Endothelial cell of umbilical vein (primary cell): ENCODE measurements at regions not wholly inside any gene's neighbourhood (a gene's known extent, or its start where the extent isn't known, plus 50 kb on each side); places are given as distances from the start of the nearest gene placed in this dataset.

ENCODE experiments used
- BruUV-seq: library from RNA; stranded (reverse); fragments of 400-500 nt; replicated peaks from 2 replicates; lab custom pipeline; 2021; lab: Mats Ljungman, UMichigan
- CTCF ChIA-PET: fragments of 300-600, 350-600 bp; sonication (Branson Sonifier 250); formaldehyde crosslinking; loops from one replicate; lab custom pipeline; 2021; ENCODE audit warnings: antibody characterized with exemption, inconsistent platforms; lab: Charles Lee
- POLR2A ChIA-PET: fragments of 300-600, 350-600 bp; sonication (Branson Sonifier 250); formaldehyde crosslinking; loops from one replicate; lab custom pipeline; 2021; ENCODE audit warnings: antibody characterized with exemption, inconsistent platforms; lab: Charles Lee
- DNase-seq: peaks from one replicate; pipeline ENCODE4 v3.0.0-alpha.2; 2011; ENCODE audit warnings: low read depth, low spot score
- FAIRE-seq: peaks from 2 replicates; lab custom pipeline; 2011; peaks lifted over from hg19 to GRCh38; lab: Jason Lieb, UNC
- H2AFZ ChIP-seq: 2 replicates; pipeline ENCODE4 v1.6.0; 2012; ENCODE audit warnings: low read depth, low read length, control low read depth, inconsistent platforms
- H3K27ac ChIP-seq: 2 replicates; pipeline ENCODE4 v1.5.1; 2011; ENCODE audit warnings: low read depth, mild to moderate bottlenecking, control low read depth, low read length, moderate library complexity; ENCODE audit not compliant: insufficient read depth
- H3K27me3 ChIP-seq, 2 experiments: 2 replicates each; pipeline versions ENCODE4 v1.6.0 to v1.6.1; 2011; ENCODE audit warnings: low read length in 2 of 2, mixed read lengths in 1 of 2; ENCODE audit not compliant: control insufficient read depth in 2 of 2, insufficient read depth in 2 of 2
- H3K36me3 ChIP-seq, 2 experiments: 2 replicates in 1 of 2; 3 replicates in 1 of 2; pipeline ENCODE4 v1.5.1; 2011; ENCODE audit warnings: low read length in 2 of 2, mild to moderate bottlenecking in 1 of 2, moderate library complexity in 1 of 2; ENCODE audit not compliant: control insufficient read depth in 2 of 2, insufficient read depth in 2 of 2; ENCODE audit errors: extremely low read depth in 1 of 2
- H3K4me1 ChIP-seq: 3 replicates; pipeline ENCODE4 v1.5.1; 2011; ENCODE audit warnings: mild to moderate bottlenecking, low read length; ENCODE audit not compliant: control insufficient read depth, insufficient read depth; ENCODE audit errors: extremely low read depth
- H3K4me2 ChIP-seq: 2 replicates; pipeline ENCODE4 v1.6.1; 2011; ENCODE audit warnings: low read length, control low read depth, mixed read lengths; ENCODE audit not compliant: insufficient read depth
- H3K4me3 ChIP-seq, 3 experiments: fragments of 200-600 bp in 1 of 3; sonication (generic), shearing (Covaris generic) in 1 of 3; replicated peaks in 1 of 3; 2 replicates each; pipeline ENCODE4 v1.5.1; 2011 to 2016; ENCODE audit warnings: control low read depth in 3 of 3, low read length in 3 of 3, mild to moderate bottlenecking in 2 of 3, inconsistent platforms in 1 of 3, low read depth in 1 of 3, moderate library complexity in 1 of 3; ENCODE audit not compliant: insufficient read depth in 1 of 3
- H3K79me2 ChIP-seq: 2 replicates; pipeline ENCODE4 v1.6.0; 2012; ENCODE audit warnings: low read length, inconsistent platforms; ENCODE audit not compliant: control insufficient read depth, insufficient read depth
- H3K9ac ChIP-seq: replicated peaks from 2 replicates; pipeline ENCODE3; 2011; ENCODE audit warnings: low read length, control low read depth; ENCODE audit not compliant: insufficient read depth; ENCODE audit errors: extremely low read depth
- H3K9me1 ChIP-seq: replicated peaks from 3 replicates; pipeline ENCODE4 v1.6.0; 2011; ENCODE audit warnings: mild to moderate bottlenecking, low read length; ENCODE audit not compliant: control insufficient read depth, insufficient read depth; ENCODE audit errors: extremely low read depth
- H3K9me3 ChIP-seq: replicated peaks from 2 replicates; pipeline ENCODE4 v1.5.1; 2012; ENCODE audit warnings: low read length, inconsistent platforms; ENCODE audit not compliant: control insufficient read depth, insufficient read depth
- H4K20me1 ChIP-seq: replicated peaks from 2 replicates; pipeline ENCODE3; 2011; ENCODE audit warnings: mild to moderate bottlenecking, low read length; ENCODE audit not compliant: control insufficient read depth, insufficient read depth; ENCODE audit errors: extremely low read depth
- EZH2 ChIP-seq: IDR thresholded peaks from 2 replicates; pipeline ENCODE4 v1.6.1; 2012; ENCODE audit warnings: borderline replicate concordance, low read depth, mild to moderate bottlenecking, moderate library complexity, low read length, inconsistent platforms; ENCODE audit not compliant: severe bottlenecking
- FOS ChIP-seq: IDR thresholded peaks from 2 replicates; pipeline ENCODE4 v1.6.1; 2011; ENCODE audit warnings: mild to moderate bottlenecking, low read length, moderate library complexity, borderline replicate concordance; ENCODE audit not compliant: insufficient read depth
- GATA2 ChIP-seq: IDR thresholded peaks from 2 replicates; pipeline ENCODE4 v1.7.0; 2011; ENCODE audit warnings: low read depth, mild to moderate bottlenecking, moderate library complexity, mixed read lengths, low read length; ENCODE audit not compliant: insufficient read length, insufficient read depth
- JUN ChIP-seq: IDR thresholded peaks from 2 replicates; pipeline ENCODE4 v1.6.1; 2011; ENCODE audit warnings: borderline replicate concordance, low read depth; ENCODE audit not compliant: insufficient read length, insufficient read depth
- MAX ChIP-seq: IDR thresholded peaks from 2 replicates; pipeline ENCODE4 v1.6.1; 2011; ENCODE audit not compliant: insufficient read depth, insufficient read length
- MYC ChIP-seq: IDR thresholded peaks from one replicate; pipeline ENCODE4 v1.6.1; 2011; ENCODE audit warnings: mild to moderate bottlenecking, low read depth, low read length
- POLR2A ChIP-seq: IDR thresholded peaks from 2 replicates; pipeline ENCODE4 v1.6.1; 2012; ENCODE audit warnings: low read depth, mild to moderate bottlenecking, control low read depth, low read length
- POLR2AphosphoS5 ChIP-seq: IDR thresholded peaks from 2 replicates; pipeline ENCODE4 v1.6.1; 2012; ENCODE audit warnings: low read depth, mild to moderate bottlenecking, control low read depth, low read length, moderate library complexity; ENCODE audit not compliant: insufficient read depth
- dilution Hi-C: fragments of 300-500 bp; cut with MboI; formaldehyde crosslinking; loops from one replicate; pipeline ENCODE4 v1.15.0; 2019; ENCODE audit warnings: low sequenced_read_pairs; ENCODE audit not compliant: extremely low pct_ligation_motif_present
- intact Hi-C: fragments of 100-400 bp; cut with micrococcal nuclease; formaldehyde crosslinking; loops from one replicate; pipeline ENCODE4 v1.10.0; 2022
- TF ChIP-seq, protein P1 (sequence below), 2 donors: IDR thresholded peaks; 1 replicate in 1 of 2; 2 replicates in 1 of 2; pipeline ENCODE4 v1.5.1; 2011; ENCODE audit warnings: low read length in 2 of 2, mild to moderate bottlenecking in 2 of 2, moderate library complexity in 2 of 2, control low read depth in 1 of 2, inconsistent platforms in 1 of 2, low read depth in 1 of 2; ENCODE audit not compliant: insufficient read depth in 1 of 2; ENCODE audit errors: extremely low read depth in 1 of 2

DNA sequence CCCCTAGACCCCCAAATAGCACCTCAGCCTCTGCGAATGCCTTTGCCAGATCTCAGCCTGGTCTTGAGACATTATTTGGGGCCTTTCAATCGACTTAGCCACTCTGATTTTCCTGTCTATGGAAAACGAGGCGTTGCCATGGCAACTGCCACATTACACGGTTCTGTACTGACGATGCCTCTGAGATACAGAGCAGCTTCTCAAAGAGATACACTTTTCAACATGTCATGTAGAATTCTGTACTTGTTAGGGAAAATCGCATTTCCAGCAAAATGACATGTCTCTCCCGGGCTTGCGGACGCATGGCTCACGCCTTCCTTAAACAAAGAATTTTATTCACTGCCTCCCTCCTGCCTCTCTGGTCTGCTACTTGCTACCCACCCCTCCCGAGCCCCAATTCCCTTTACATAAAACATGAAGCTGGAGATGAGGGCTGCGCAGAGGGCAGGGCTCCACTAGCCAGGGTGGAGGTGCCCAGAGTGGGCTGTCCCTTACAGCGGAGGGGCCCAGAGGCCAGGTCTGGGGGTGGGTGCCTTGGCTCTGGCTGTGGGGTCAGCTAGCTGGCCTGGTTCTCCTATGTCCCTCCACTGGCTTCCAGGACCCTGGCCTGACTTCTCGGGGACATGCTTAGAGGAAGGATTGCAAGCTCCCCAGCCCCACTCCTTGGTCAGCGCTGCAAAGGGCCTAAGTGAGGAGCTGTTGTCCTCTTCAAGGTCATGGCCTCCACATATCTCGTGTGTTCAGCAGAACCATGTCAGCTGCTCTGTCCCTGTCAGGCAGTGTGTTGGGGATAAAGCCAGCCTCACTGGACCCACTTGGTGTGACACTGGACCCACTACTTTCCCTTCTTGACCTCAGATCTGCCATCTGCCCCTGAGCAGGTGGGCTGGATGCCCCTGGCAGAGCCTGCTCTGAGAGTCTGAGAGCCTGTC lies 342.5 kb downstream of the RPS24 start:
- H3K36me3 ChIP-seq: no peaks in the 10 kb centered on the region
- TF ChIP-seq POLR2AphosphoS5: no peak
- TF ChIP-seq GATA2: no peak
- CTCF ChIA-PET: interaction anchor here (1.0 kb wide), 1 partner anchor 18 kb away, joined by 3 read pairs; no protein-coding TSS in a partner anchor

GRCh38 chr10:78377356-78377755 lies 343.7 kb downstream of the RPS24 start:
- Histone ChIP-seq H3K9me1 (no peaks in the 10 kb centered on the region), H3K9me3 (no peaks in the 10 kb centered on the region), H3K27me3 (peaks cover 0 to 11% of the 10 kb centered on the region in 2 experiments), H3K9ac (no peak overlapping the region), H3K4me1 (no peaks in the 10 kb centered on the region), H3K79me2 (no peaks in the 10 kb centered on the region), H3K36me3 (no peaks in the 10 kb centered on the region), H2AFZ (no peak overlapping the region), H3K27ac (no peak overlapping the region), H3K4me2 (no peak overlapping the region), H4K20me1 (no peaks in the 10 kb centered on the region), H3K4me3 (no peak overlapping the region)
- BruUV-seq: no TSS peak
- FAIRE-seq: no peak
- intact Hi-C loops (no loop called here), dilution Hi-C loops (no loop called here)
- TF ChIP-seq MAX: no peak
- no peak for TF ChIP-seq GATA2
- TF ChIP-seq MYC: no peak
- no peak for TF ChIP-seq JUN
- TF ChIP-seq POLR2A: no peak
- no peak for TF ChIP-seq FOS
- no peak for TF ChIP-seq EZH2
- TF ChIP-seq, protein P1, sequence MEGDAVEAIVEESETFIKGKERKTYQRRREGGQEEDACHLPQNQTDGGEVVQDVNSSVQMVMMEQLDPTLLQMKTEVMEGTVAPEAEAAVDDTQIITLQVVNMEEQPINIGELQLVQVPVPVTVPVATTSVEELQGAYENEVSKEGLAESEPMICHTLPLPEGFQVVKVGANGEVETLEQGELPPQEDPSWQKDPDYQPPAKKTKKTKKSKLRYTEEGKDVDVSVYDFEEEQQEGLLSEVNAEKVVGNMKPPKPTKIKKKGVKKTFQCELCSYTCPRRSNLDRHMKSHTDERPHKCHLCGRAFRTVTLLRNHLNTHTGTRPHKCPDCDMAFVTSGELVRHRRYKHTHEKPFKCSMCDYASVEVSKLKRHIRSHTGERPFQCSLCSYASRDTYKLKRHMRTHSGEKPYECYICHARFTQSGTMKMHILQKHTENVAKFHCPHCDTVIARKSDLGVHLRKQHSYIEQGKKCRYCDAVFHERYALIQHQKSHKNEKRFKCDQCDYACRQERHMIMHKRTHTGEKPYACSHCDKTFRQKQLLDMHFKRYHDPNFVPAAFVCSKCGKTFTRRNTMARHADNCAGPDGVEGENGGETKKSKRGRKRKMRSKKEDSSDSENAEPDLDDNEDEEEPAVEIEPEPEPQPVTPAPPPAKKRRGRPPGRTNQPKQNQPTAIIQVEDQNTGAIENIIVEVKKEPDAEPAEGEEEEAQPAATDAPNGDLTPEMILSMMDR (IDR thresholded peaks at IDR 0.05; ENCODE audit: extremely low read depth in 1 of 2, insufficient read depth in 1 of 2, low read depth in 1 of 2, low read length in 2 of 2): no peak
- no peak for TF ChIP-seq POLR2AphosphoS5
- ChIA-PET CTCF (no interaction called here), POLR2A (no interaction called here)
- no peak for DNase-seq

More for the DNA sequence above, 342.5 kb downstream of the RPS24 start:
- no peak for DNase-seq
- H3K27ac ChIP-seq: no peak overlapping the region
- BruUV-seq: no TSS peak
- H3K4me1 ChIP-seq: no peaks in the 10 kb centered on the region
- H4K20me1 ChIP-seq: no peaks in the 10 kb centered on the region
- H3K9me3 ChIP-seq: no peaks in the 10 kb centered on the region
- no peaks in the 10 kb centered on the region for H3K9me1 ChIP-seq
- no peak for FAIRE-seq
- H3K79me2 ChIP-seq: no peaks in the 10 kb centered on the region
- dilution Hi-C loops: no loop called here
- H3K4me2 ChIP-seq: no peak overlapping the region
- H2AFZ ChIP-seq: no peak overlapping the region
- POLR2A ChIA-PET: no interaction called here
- no peak overlapping the region for H3K4me3 ChIP-seq
- H3K27me3 ChIP-seq: peaks cover 0 to 11% of the 10 kb centered on the region in 2 experiments
- intact Hi-C loops: no loop called here
- no peak overlapping the region for H3K9ac ChIP-seq
